ENCODE measurements at regions not wholly inside any gene's neighbourhood (a gene's known extent, or its start where the extent isn't known, plus 50 kb on each side); places are given as distances from the start of the nearest gene placed in this dataset.

DNA sequence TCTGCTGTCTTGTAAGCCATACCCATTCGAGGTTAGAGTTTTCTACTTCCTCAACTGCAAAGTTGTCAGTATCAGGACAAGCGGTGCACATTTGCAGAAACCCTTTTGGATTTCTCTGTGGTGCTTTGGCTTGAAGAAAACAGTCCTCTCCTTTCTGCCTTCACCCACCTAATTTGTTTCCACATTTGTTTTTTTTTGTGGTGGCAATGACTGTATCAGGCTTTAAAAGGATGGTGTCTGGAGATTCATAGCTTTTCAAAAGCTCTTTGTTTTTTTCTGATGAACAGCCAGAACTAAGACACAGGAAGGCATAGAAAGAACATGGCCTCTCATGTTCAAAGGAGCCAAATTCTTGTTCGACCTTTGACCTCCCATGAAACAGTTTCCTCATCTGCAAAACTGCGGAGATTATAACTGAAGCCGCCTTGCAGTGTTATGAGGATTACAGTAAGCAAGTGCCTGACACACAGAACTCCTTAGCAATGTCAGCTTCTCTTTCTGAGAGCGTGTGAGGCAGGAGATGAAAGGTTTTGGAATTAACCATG is 270.6 kb upstream of the TBX3 start (continued):
- TF ChIP-seq, protein P1, sequence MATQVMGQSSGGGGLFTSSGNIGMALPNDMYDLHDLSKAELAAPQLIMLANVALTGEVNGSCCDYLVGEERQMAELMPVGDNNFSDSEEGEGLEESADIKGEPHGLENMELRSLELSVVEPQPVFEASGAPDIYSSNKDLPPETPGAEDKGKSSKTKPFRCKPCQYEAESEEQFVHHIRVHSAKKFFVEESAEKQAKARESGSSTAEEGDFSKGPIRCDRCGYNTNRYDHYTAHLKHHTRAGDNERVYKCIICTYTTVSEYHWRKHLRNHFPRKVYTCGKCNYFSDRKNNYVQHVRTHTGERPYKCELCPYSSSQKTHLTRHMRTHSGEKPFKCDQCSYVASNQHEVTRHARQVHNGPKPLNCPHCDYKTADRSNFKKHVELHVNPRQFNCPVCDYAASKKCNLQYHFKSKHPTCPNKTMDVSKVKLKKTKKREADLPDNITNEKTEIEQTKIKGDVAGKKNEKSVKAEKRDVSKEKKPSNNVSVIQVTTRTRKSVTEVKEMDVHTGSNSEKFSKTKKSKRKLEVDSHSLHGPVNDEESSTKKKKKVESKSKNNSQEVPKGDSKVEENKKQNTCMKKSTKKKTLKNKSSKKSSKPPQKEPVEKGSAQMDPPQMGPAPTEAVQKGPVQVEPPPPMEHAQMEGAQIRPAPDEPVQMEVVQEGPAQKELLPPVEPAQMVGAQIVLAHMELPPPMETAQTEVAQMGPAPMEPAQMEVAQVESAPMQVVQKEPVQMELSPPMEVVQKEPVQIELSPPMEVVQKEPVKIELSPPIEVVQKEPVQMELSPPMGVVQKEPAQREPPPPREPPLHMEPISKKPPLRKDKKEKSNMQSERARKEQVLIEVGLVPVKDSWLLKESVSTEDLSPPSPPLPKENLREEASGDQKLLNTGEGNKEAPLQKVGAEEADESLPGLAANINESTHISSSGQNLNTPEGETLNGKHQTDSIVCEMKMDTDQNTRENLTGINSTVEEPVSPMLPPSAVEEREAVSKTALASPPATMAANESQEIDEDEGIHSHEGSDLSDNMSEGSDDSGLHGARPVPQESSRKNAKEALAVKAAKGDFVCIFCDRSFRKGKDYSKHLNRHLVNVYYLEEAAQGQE (IDR thresholded peaks at IDR 0.05; ENCODE audit: low read depth) = no peak
- TF ChIP-seq EZH2 (IDR thresholded peaks at IDR 0.05) = no peak

DNA sequence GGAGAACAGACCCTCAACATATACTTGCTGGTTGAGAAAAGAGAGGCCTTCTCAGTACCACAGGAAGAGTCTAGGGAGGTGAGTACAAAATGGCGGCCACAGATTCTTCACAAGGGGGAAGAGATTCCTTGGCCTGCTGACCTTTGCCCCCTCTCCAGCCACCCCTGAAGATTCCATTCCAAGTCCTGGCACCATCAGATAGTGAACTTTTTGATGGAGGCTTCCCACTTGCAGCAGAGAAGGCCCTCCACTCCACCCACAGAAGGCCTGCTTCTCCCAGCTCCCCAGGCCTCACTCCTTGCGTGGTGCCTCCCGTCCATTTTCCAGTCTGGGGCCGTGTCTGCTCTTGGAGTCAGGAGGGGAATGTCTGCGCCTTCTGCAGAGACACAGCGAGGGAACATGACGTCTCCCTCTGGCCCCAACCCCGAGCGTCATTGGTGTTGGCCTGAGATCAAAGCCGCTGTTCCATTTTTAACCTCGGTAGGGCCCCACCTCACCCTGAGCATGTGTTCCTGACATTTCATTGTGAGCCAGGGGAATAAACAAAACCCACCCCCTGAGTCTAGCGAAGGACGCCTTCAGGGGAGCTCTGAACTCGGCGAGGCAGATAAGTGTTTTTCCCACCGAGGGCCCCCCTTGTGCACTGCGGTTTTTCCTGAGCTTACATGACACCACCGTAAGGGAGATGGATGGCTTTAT is 268.7 kb upstream of the TBX3 start:
- intact Hi-C loops (cut with micrococcal nuclease) = no loop called here
- ATAC-seq (no peak), DNase-seq (ENCODE audit: low read depth, low spot score) (no peak)
- H3K36me3 ChIP-seq (ENCODE audit: control insufficient read depth in 1 of 2, insufficient read depth in 2 of 2, low read length in 2 of 2) = no peaks in the 10 kb centered on the region
- H3K4me2 ChIP-seq (ENCODE audit: low read length) = no peak overlapping the region
- CTCF ChIA-PET = no interaction called here
- H3K9me2 ChIP-seq (ENCODE audit: insufficient read depth) = no peaks in the 10 kb centered on the region
- BruUV-seq (replicated peaks) = no TSS peak
- no peaks in the 10 kb centered on the region for H4K20me1 ChIP-seq (ENCODE audit: insufficient read depth)
- H3K79me2 ChIP-seq (ENCODE audit: insufficient read depth, low read length) = no peaks in the 10 kb centered on the region
- RAD21 ChIA-PET (ENCODE audit: low non-redundant PET in 1 of 2, low total read pairs in 2 of 2, uncharacterized antibody in 2 of 2, unreplicated experiment in 2 of 2) = no interaction called here
- TF ChIP-seq EGR1 (IDR thresholded peaks at IDR 0.05; ENCODE audit: low read depth) = no peak
- TF ChIP-seq POLR2A (IDR thresholded peaks at IDR 0.05; ENCODE audit: borderline replicate concordance, extremely low read depth, insufficient read depth, insufficient read length) = no peak
- TF ChIP-seq SRF (IDR thresholded peaks at IDR 0.05; ENCODE audit: low read depth) = no peak
- TF ChIP-seq, protein P1 (IDR thresholded peaks at IDR 0.05; ENCODE audit: low read depth) = no peak
- no peak overlapping the region for H2AFZ ChIP-seq (ENCODE audit: low read depth, low read length, poor library complexity, severe bottlenecking)
- H3K27me3 ChIP-seq (ENCODE audit: insufficient read depth, low read length) = no peaks in the 10 kb centered on the region
- H3K4me3 ChIP-seq (replicated peaks in 1 of 2; ENCODE audit: low read depth in 1 of 2, low read length in 2 of 2) = no peak overlapping the region
- POLR2A ChIA-PET = no interaction called here
- no peak overlapping the region for H3K27ac ChIP-seq (ENCODE audit: low read depth, low read length)
- no peaks in the 10 kb centered on the region for H3K9me3 ChIP-seq (ENCODE audit: control insufficient read depth in 1 of 2, insufficient read depth in 1 of 2, low read depth in 1 of 2, low read length in 2 of 2)
- no peak overlapping the region for H3K9ac ChIP-seq (ENCODE audit: low read length)
- no peaks in the 10 kb centered on the region for H3K4me1 ChIP-seq (ENCODE audit: control insufficient read depth in 1 of 2, insufficient read depth in 2 of 2, low read length in 2 of 2)

All from HCT116 (cell line).